ENCODE measurements at regions not wholly inside any gene's neighbourhood (a gene's known extent, or its start where the extent isn't known, plus 50 kb on each side); places are given as distances from the start of the nearest gene placed in this dataset.

GRCh38 chr16:26651884-26652283 is 414.8 kb upstream of the C16orf82 start:
- no peak for DNase-seq (ENCODE audit: low spot score)

DNA sequence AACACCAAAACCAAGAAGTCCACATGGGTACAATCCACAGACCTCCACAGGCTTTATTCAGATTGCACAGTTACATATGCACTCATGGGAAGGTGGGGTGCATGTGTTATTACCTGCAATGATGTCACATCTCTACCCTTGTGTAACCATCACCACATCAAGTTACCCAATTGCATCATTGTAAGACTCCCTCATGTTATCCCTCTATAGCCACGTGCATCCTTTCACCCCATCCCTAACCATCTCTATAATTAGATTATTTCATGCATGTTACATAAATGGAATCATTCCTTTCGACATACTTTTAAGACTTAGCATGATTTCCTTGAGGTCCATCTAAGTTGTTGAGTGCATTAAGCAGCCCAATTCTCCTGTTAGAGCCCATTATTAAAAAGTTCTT is 408.2 kb upstream of the C16orf82 start:
- DNase-seq (ENCODE audit: low spot score), result no peak

DNA sequence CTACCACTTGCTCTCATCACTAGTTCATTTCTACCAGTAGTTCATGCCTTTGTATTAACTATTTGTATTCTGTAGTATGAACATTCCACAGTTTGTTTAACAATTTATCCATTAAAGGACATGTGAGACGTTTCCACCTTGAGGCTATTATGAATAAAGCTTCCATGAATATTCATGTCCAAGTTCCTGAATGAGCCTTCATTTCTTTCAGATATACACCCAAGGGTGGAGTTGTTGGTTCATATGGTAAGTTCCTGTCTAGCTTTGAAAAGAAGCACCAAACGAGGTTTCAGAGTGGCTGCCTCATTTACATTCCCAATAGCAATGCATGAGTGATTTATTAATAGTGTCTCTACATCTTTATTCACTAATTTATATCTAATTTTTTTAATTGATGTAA is 407.8 kb upstream of the C16orf82 start:
- DNase-seq (ENCODE audit: low spot score), result no peak

GRCh38 chr16:26664086-26664485 is 402.6 kb upstream of the C16orf82 start:
- DNase-seq (ENCODE audit: low spot score), result no peak

DNA sequence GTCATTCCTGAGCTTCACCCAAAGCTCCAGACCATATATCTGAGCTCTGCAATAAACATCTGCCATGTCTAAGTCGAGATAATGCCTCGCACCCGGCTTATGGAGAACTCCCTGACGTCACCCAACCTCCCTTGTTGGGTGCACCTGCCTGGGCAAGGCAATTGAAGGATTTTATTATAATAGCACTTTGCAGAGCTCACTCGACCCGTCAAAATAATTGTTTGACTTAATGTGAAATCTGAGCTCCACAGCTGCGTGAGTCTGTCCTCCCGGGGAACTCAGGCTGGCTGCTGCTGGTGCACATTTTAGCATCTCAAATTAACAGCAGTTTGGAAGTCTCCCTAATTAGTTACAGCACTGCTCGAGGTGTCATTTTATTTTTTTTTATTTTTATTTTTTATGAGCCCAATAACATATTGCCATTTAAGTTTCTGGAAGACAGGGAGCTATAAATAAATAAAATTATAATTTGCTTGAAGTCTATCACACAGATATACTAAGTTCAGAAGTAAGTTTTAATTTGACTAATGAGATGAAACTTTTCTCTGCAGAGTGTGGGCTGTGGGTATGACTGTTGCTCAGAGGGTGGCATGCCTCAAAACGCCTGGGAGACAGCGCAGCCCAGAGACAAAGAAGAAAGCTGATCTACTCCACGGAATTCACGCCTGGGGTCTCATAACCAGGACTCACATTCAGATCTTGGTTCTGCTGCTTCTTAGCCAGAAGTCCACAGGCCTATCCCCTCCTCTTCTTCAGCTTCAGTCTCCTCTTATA is 401.4 kb upstream of the C16orf82 start:
- DNase-seq (ENCODE audit: low spot score), result no peak

- no peak for DNase-seq (ENCODE audit: low spot score)
Observed at GRCh38 chr16:26666486-26666885, 400.2 kb upstream of the C16orf82 start.

- DNase-seq (ENCODE audit: low spot score), result no peak
Observed at GRCh38 chr16:26667307-26667706, 399.4 kb upstream of the C16orf82 start.

- DNase-seq (ENCODE audit: low spot score), result no peak
Observed at GRCh38 chr16:26668026-26668425, 398.7 kb upstream of the C16orf82 start.

DNA sequence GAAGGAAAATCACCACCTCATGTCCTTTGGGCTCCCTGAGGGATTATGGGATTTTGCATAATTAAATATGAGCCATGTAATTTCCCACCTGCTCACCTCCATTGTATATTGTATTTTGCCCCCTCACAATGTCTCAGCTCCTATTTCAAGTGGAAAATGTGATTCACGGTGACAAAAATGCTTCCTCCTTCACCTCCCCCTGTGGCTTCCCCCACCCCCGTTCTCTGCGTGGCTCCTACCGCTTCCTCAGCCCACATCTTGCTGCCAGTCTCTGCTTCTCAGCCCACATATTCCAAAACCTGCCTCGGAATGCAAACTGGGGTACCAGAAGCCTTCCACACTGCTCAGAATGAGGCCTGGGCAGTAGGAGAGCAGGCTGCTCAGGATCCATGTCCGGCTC is 394.5 kb upstream of the C16orf82 start:
- no peak for DNase-seq (ENCODE audit: low spot score)

GRCh38 chr16:26673011-26673410 is 393.7 kb upstream of the C16orf82 start:
- no peak for DNase-seq (ENCODE audit: low spot score)

DNA sequence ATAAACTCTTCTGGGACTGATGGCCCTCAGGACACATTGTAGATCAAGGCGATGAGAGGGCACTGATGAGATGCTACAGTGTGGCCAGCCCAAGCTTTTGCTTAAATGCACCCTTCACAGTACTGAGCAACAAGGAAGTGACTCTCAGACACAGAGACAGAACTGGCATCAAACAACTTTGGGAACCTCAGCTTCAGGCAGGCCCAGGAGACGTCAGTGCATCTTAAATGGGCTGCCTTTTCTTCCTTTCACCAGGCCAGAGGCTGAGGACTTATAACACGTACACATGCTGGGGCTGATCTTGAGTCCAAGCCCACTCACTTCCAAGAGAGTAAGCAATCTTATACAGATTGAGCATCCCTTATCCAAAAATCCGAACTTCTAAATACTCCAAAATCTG is 386.1 kb upstream of the C16orf82 start:
- no peak for DNase-seq (ENCODE audit: low spot score)

- DNase-seq (ENCODE audit: low spot score), result no peak
Observed at GRCh38 chr16:26688105-26688504, 378.6 kb upstream of the C16orf82 start.

DNA sequence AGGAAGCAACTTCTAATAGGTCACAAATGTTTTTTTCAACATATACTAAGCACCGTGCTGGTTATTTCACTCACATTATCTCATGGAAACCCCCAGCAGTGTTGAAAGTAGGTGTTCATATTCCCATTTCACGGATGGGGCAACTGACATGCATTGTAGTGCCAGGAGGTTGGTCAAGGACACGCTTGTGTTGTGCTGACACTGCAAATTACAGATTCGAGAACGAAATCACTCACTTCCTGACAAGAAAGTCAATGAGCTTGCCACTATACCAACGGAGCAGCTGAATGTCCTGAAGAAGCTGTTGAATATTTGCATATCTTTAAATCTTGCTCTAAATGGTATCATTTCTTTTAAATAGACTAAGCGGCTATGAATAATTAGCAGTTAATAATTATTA is 378.0 kb upstream of the C16orf82 start:
- no peak for DNase-seq (ENCODE audit: low spot score)

GRCh38 chr16:26692658-26693057 is 374.1 kb upstream of the C16orf82 start:
- DNase-seq (ENCODE audit: low spot score), result no peak

GRCh38 chr16:26697807-26698206 is 368.9 kb upstream of the C16orf82 start:
- no peak for DNase-seq (ENCODE audit: low spot score)

- no peak for DNase-seq (ENCODE audit: low spot score)
Observed at GRCh38 chr16:26700250-26700649, 366.5 kb upstream of the C16orf82 start.

- no peak for DNase-seq (ENCODE audit: low spot score)
Observed at GRCh38 chr16:26701243-26701886, 365.4 kb upstream of the C16orf82 start.

- DNase-seq (ENCODE audit: low spot score), result no peak
Observed at GRCh38 chr16:26705346-26705745, 361.4 kb upstream of the C16orf82 start.

- peak; percentile 10 for DNase-seq (ENCODE audit: low spot score)
Observed at GRCh38 chr16:26708428-26708827, 358.3 kb upstream of the C16orf82 start.

GRCh38 chr16:26709175-26709574 is 357.6 kb upstream of the C16orf82 start:
- DNase-seq (ENCODE audit: low spot score), result no peak

DNA sequence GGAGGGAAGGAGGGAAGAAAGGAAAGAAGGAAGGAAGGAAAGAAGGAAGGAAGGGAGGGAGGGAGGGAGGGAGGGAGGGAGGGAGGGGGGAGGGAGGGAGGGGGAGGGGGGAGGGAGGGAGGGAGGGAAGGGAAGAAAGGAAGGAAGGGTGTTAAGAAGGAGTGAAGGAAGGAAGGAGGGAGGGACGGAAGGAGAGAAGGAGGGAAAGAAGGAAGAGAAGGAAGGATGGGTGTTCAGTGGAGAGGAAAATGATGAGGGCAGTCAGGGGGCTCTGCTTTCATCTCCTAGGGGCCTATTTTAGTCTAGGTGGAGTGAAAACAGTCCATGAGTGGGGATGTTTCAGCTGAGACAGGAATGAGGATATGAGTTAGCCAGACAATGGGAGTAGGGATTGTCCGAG is 357.0 kb upstream of the C16orf82 start:
- no peak for DNase-seq (ENCODE audit: low spot score)

GRCh38 chr16:26710450-26710849 is 356.3 kb upstream of the C16orf82 start:
- no peak for DNase-seq (ENCODE audit: low spot score)

GRCh38 chr16:26712876-26713275 is 353.9 kb upstream of the C16orf82 start:
- DNase-seq (ENCODE audit: low spot score), result no peak

- no peak for DNase-seq (ENCODE audit: low spot score)
Observed at GRCh38 chr16:26715969-26716368, 350.8 kb upstream of the C16orf82 start.

Measured in RKO (cell line).